ENCODE measurements at regions not wholly inside any gene's neighbourhood (a gene's known extent, or its start where the extent isn't known, plus 50 kb on each side); places are given as distances from the start of the nearest gene placed in this dataset.

GRCh38 chr2:14358774-14359173, 273.7 kb upstream of the LRATD1 start:
- TF ChIP-seq WRNIP1 (IDR thresholded peaks at IDR 0.05; ENCODE audit: borderline replicate concordance, low read depth, low read length) (no peak), PKNOX1 (IDR thresholded peaks at IDR 0.05) (no peak), IKZF2 (IDR thresholded peaks at IDR 0.05) (no peak), TCF7 (IDR thresholded peaks at IDR 0.05; ENCODE audit: borderline replicate concordance) (no peak), RB1 (IDR thresholded peaks at IDR 0.05; ENCODE audit: borderline replicate concordance) (no peak), HSF1 (IDR thresholded peaks at IDR 0.05; ENCODE audit: low read depth, low read length) (no peak), MYC (IDR thresholded peaks at IDR 0.05; ENCODE audit: insufficient read depth, insufficient read length, insufficient replicate concordance, low read length, severe bottlenecking) (no peak), EP300 (IDR thresholded peaks at IDR 0.05; ENCODE audit: borderline replicate concordance in 1 of 2, control insufficient read depth in 1 of 2, low read depth in 2 of 2, low read length in 2 of 2) (no peak), TAF1 (IDR thresholded peaks at IDR 0.05; ENCODE audit: borderline replicate concordance, low read depth, low read length) (no peak), CTCF (IDR thresholded peaks at IDR 0.05 in 2 of 3, conservative IDR thresholded peaks at IDR 0.05 in 1 of 3; ENCODE audit: control insufficient read depth in 2 of 3, extremely low read depth in 1 of 3, insufficient read depth in 1 of 3, low read depth in 3 of 3, low read length in 3 of 3) (no peak), MEF2A (IDR thresholded peaks at IDR 0.05; ENCODE audit: insufficient read depth, low read depth, low read length) (no peak), RBBP5 (conservative IDR thresholded peaks at IDR 0.05) (no peak), PML (IDR thresholded peaks at IDR 0.05; ENCODE audit: low read length) (no peak), RFX5 (IDR thresholded peaks at IDR 0.05; ENCODE audit: low read depth, low read length) (no peak), PAX5 (IDR thresholded peaks at IDR 0.05; ENCODE audit: borderline replicate concordance, low read depth, low read length) (no peak), ZZZ3 (IDR thresholded peaks at IDR 0.05; ENCODE audit: control insufficient read depth, insufficient read length, low read depth) (no peak), JUND (IDR thresholded peaks at IDR 0.05; ENCODE audit: low read depth, low read length) (no peak)
- no TSS peak for BruUV-seq (replicated peaks)
- SMC1A ChIA-PET (ENCODE audit: uncharacterized antibody, unreplicated experiment): interaction anchor here (1.5 kb wide), 1 partner anchor 43 kb away, joined by 4 read pairs; no protein-coding TSS in a partner anchor
- Histone ChIP-seq H2AFZ (ENCODE audit: control insufficient read depth, low read depth, low read length) (no peak overlapping the region), H3K79me2 (ENCODE audit: control insufficient read depth, insufficient read depth, low read length) (no peaks in the 10 kb centered on the region), H3K9ac (ENCODE audit: control insufficient read depth, insufficient read depth, low read length) (no peak overlapping the region), H3K36me3 (ENCODE audit: control insufficient read depth in 2 of 2, insufficient read depth in 2 of 2, low read length in 1 of 2) (no peaks in the 10 kb centered on the region), H3K4me1 (ENCODE audit: control insufficient read depth, insufficient read depth, low read length) (no peaks in the 10 kb centered on the region), H3K4me3 (no peak overlapping the region), H3K27me3 (replicated peaks in 1 of 2; ENCODE audit: control insufficient read depth in 2 of 2, insufficient read depth in 2 of 2, low read length in 1 of 2) (no peaks in the 10 kb centered on the region), H4K20me1 (ENCODE audit: control insufficient read depth, insufficient read depth) (no peaks in the 10 kb centered on the region), H3K4me2 (ENCODE audit: control insufficient read depth, insufficient read depth) (no peak overlapping the region), H3K27ac (ENCODE audit: control insufficient read depth, insufficient read depth) (no peak overlapping the region), H3K9me3 (replicated peaks; ENCODE audit: control insufficient read depth, insufficient read depth, low read length) (no peaks in the 10 kb centered on the region)
- ATAC-seq (no peak), DNase-seq (ENCODE audit: low read depth, low spot score) (no peak), FAIRE-seq (no peak)
- RAD21 ChIA-PET (ENCODE audit: unreplicated experiment): no interaction called here
- intact Hi-C loops (cut with micrococcal nuclease; ENCODE audit: unreplicated experiment) (no loop called here), in situ Hi-C loops (cut with MboI) (no loop called here)
- POLR2A ChIA-PET: no interaction called here
- CTCF ChIA-PET: no interaction called here
- WGBS (ENCODE audit: insufficient coverage, insufficient replicate concordance, low lambda C conversion rate, missing lambda C conversion rate): 16% methylated on average over 6 of the region's 6 CpGs
